Activated T-cell treated with anti-CD3 and anti-CD28 coated beads, Interleukin-2, amount 50 U/mL, for 72 hours (primary cell): ENCODE measurements at regions not wholly inside any gene's neighbourhood (a gene's known extent, or its start where the extent isn't known, plus 50 kb on each side); places are given as distances from the start of the nearest gene placed in this dataset.

Source experiments
- ATAC-seq, 2 donors: fragments of 150-1000 bp; cut with Tn5 transposase; replicated peaks in 1 of 2; 2 replicates each; pipeline ENCODE4 v1.10.0; 2021; ENCODE audit warnings: moderate library complexity in 2 of 2, mild to moderate bottlenecking in 1 of 2
- DNase-seq, 2 donors: peaks; one replicate each; pipeline ENCODE4 v3.0.0; 2021 to 2022; ENCODE audit warnings: mixed read lengths in 1 of 2
- H3K27ac Mint-ChIP-seq: one replicate; pipeline ENCODE4 v1.8.0; 2022; ENCODE audit warnings: mild to moderate bottlenecking, moderate library complexity, mixed read lengths
- H3K27me3 Mint-ChIP-seq: one replicate; pipeline ENCODE4 v1.8.0; 2022; ENCODE audit warnings: low read depth, mixed read lengths
- H3K36me3 Mint-ChIP-seq, 2 donors: one replicate each; pipeline ENCODE4 v1.8.0; 2022; ENCODE audit warnings: mixed read lengths in 2 of 2, mild to moderate bottlenecking in 1 of 2; ENCODE audit not compliant: insufficient read depth in 2 of 2
- H3K4me1 Mint-ChIP-seq: one replicate; pipeline ENCODE4 v1.8.0; 2022; ENCODE audit warnings: low read depth, mixed read lengths
- H3K4me3 Mint-ChIP-seq, 2 donors: one replicate each; pipeline ENCODE4 v1.8.0; 2022; ENCODE audit warnings: mild to moderate bottlenecking in 2 of 2, mixed read lengths in 2 of 2, moderate library complexity in 2 of 2
- H3K9me3 Mint-ChIP-seq, 2 donors: one replicate each; pipeline ENCODE4 v1.8.0; 2022; ENCODE audit warnings: mixed read lengths in 2 of 2

DNA sequence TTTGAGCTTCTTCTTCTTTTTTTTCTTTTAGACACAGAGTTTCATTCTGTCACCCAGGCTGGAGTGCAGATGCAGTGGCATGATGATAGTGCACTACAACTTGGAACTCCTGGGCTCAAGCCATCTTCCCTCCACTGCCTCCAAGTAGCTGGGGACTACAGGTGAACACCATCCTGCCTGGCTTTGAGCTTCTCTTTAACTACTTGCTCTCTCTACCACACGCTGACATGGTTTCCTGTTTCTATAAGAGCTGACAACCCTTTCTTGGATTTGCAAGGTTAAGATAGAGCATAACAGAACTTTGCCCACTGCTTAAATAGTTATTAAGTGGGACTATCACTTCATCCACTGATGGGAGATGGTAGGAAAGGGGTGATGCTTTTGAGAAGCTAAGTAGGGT, 82.4 kb upstream of the SLC38A2 start:
- DNase-seq (no peak), ATAC-seq (no peak)
- peak overlapping the region; percentile 23 to 65 for H3K4me3 Mint-ChIP-seq
- H3K36me3 Mint-ChIP-seq, result no peaks in the 10 kb centered on the region
- H3K4me1 Mint-ChIP-seq, result peaks cover 75% of the 10 kb centered on the region
- peaks cover 0 to 1% of the 10 kb centered on the region in 2 donors for H3K9me3 Mint-ChIP-seq
- H3K27me3 Mint-ChIP-seq, result no peaks in the 10 kb centered on the region
- peak overlapping the region; percentile 64 for H3K27ac Mint-ChIP-seq

DNA sequence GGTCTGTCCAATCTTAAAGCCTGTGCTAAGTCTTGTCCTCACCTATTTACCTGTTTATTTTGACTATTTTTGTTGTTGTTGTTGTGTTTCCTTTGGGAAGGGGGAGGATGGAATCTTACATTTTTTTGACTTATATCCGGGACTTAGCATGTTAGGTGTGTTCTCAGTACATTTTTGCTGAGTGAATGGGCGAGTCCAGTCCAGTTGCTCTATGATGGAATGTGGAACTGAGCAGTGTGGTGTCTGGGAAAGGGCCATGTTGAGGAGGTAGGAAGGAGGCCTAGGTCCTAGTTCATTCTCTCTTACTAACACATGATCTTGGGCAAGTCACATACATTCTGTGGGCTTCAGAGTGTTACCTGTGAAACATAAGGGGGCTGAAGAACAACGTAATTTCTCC, 80.9 kb upstream of the SLC38A2 start:
- Mint-ChIP-seq H3K4me3 (no peak overlapping the region), H3K9me3 (peaks cover 0 to 1% of the 10 kb centered on the region in 2 donors), H3K36me3 (no peaks in the 10 kb centered on the region), H3K27me3 (no peaks in the 10 kb centered on the region), H3K27ac (no peak overlapping the region), H3K4me1 (peaks cover 69% of the 10 kb centered on the region)
- DNase-seq, result no peak
- ATAC-seq, result no peak

DNA sequence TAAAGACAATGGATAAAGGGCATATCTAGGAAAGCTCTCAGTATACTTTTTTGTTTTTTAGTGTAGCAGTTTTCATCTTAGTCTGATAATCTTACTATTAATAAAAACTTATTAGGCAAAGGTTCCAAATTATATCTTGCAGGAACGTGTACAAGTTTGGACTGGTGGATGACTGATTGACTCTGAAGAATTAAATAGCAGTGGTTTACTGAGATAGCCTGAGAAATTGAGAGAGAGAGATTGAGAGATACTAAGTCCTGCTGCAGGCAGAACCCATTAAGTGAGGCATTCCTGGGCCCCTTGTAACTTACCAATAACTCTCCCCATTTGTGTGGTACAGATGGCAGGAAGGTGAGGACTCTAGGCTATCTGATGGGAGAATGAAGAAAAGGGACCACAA, 80.2 kb upstream of the SLC38A2 start:
- peaks cover 0 to 1% of the 10 kb centered on the region in 2 donors for H3K9me3 Mint-ChIP-seq
- no peaks in the 10 kb centered on the region for H3K36me3 Mint-ChIP-seq
- no peak for DNase-seq
- peak overlapping the region; percentile 6 for H3K27ac Mint-ChIP-seq
- no peaks in the 10 kb centered on the region for H3K27me3 Mint-ChIP-seq
- peaks cover 63% of the 10 kb centered on the region for H3K4me1 Mint-ChIP-seq
- no peak for ATAC-seq
- H3K4me3 Mint-ChIP-seq, result no peak overlapping the region

DNA sequence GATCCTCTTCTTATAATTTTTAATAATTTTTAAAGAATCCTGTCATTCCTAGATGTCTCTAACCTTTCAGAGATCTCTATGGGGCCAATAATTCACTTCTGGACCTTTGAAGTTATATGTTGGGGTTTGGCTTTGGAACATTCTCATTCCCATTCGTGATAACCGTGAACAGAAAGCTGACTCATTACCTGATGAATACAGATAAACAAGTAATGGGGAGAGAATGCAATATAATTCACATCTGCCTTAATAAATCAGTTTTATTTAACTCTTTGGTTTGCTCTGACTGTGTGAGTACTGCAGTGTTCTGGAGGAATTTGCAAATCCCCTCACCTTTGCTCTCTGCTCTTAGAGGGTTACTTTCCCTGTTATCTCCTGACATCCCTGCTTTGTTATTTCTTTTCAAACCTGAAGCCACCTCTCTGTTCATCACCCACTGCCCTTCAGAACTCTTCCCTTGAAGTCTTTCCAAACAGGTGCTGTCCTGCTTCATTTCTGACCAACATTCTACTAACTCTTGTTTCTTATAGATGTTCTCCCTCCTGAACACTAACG, 79.6 kb upstream of the SLC38A2 start:
- Mint-ChIP-seq H3K4me1 (peaks cover 59% of the 10 kb centered on the region), H3K27me3 (no peaks in the 10 kb centered on the region), H3K9me3 (peaks cover 0 to 1% of the 10 kb centered on the region in 2 donors), H3K4me3 (peak overlapping the region; percentile 1 to 8), H3K27ac (peak overlapping the region; percentile 52), H3K36me3 (no peaks in the 10 kb centered on the region)
- DNase-seq (no peak), ATAC-seq (no peak)

DNA sequence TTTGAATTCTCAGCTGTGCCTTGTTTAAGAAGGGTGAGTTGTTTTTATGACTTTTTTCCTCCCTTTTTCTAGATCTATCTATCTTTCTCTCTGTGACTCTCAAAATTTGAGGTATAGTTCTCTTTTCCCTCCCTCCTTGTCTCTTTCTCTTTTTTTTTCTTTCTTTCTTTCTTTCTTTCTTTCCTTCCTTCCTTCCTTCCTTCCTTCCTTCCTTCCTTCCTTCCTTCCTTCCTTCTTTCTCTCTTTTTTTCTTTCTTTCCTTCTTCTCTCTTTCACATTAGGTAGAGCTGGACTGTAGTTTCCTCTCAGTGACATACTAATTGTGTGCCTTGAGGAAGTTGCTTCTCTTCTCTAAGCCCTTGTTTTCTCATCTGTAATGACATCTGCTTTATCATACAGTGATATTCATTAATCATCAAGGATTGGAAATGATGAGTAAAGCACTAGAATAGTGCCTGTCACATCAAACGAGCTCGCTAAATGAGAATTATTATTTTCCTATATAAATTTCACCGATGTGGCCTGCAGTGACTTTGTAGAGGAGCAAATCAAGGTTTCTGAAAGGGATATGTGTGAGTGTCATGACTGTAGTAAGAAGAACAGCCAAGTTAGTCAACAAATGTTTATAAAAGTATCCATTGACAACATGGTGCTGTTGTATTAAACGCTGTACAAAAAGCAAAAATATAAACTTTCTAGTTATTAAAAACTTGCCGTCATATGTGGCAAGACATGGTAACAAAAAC, 78.9 kb upstream of the SLC38A2 start:
- Mint-ChIP-seq H3K36me3 (no peaks in the 10 kb centered on the region), H3K27ac (peak overlapping the region; percentile 83), H3K9me3 (peaks cover 0 to 1% of the 10 kb centered on the region in 2 donors), H3K4me1 (peaks cover 52% of the 10 kb centered on the region), H3K27me3 (no peaks in the 10 kb centered on the region), H3K4me3 (peak overlapping the region; percentile 36 to 60)
- DNase-seq (no peak), ATAC-seq (peak; percentile 67 to 71)

DNA sequence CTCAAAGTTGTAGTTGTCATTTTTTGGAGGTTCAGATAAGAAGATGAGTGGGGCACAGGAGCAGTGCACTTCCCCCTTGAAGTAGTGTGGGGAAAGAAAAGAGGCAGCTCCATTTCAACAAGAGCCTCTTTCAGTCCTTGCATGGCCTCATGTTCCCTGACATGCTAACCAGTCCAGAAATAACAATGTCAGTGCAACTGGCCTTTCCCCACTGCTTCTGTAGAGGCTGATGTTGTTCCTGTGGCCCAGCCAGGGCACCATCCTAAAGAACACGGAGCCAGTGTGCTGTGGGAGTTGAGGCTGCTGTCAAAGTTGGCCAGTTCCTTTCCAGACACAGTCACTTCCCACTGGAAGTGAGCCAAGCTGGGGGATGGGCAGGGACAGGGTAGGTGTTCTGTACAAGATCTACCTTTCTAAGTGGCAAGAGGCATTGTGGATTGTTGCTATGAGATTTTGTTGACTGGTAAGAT, 77.7 kb upstream of the SLC38A2 start:
- ATAC-seq (no peak), DNase-seq (no peak)
- Mint-ChIP-seq H3K4me3 (no peak overlapping the region), H3K9me3 (peaks cover 0 to 1% of the 10 kb centered on the region in 2 donors), H3K4me1 (peaks cover 50% of the 10 kb centered on the region), H3K36me3 (no peaks in the 10 kb centered on the region), H3K27me3 (no peaks in the 10 kb centered on the region), H3K27ac (no peak overlapping the region)

DNA sequence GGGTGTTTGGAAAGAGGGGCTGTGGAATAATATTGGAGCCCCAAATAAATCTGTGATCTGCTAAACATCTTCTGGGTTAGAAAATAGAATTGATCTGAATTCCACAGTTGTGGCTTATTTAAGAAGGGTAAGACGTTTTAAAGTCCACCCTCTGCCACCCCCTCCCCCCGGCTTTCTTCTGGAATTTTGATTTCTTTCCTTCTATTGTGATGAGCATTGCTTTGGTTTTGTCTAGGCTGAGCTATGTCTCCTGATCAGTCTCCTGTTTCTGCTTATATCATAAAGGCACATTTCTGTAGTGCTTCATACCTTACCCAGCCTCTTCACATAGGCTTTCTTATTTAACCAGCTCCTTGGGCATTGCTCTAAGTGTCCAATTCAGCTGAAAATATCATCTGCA, 77.3 kb upstream of the SLC38A2 start:
- DNase-seq (no peak), ATAC-seq (no peak)
- no peak overlapping the region for H3K27ac Mint-ChIP-seq
- H3K4me1 Mint-ChIP-seq, result peaks cover 50% of the 10 kb centered on the region
- peaks cover 0 to 1% of the 10 kb centered on the region in 2 donors for H3K9me3 Mint-ChIP-seq
- no peaks in the 10 kb centered on the region for H3K36me3 Mint-ChIP-seq
- H3K4me3 Mint-ChIP-seq, result no peak overlapping the region
- no peaks in the 10 kb centered on the region for H3K27me3 Mint-ChIP-seq

DNA sequence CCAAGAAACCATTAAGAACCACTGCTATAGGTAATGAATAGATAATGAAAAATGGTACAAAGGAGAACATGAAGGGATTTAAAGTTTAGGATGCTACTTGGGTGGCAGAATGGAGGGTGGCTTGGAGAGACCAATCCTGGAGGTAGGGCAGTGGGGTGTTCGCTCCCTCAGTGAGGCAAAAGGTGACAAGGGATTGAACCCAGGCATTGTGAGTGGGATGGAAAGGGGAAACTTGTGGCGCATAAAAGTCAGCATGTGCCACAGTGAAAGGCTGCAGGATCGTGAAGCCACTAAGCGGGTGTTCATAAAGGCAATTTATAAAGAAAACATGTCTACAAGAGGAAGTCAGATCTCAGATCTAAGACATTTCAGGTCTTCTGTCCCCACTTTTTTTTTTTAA, 76.7 kb upstream of the SLC38A2 start:
- Mint-ChIP-seq H3K9me3 (peaks cover 0 to 1% of the 10 kb centered on the region in 2 donors), H3K4me1 (peaks cover 45% of the 10 kb centered on the region), H3K4me3 (no peak overlapping the region), H3K27me3 (no peaks in the 10 kb centered on the region), H3K27ac (no peak overlapping the region), H3K36me3 (no peaks in the 10 kb centered on the region)
- DNase-seq (no peak), ATAC-seq (no peak)

DNA sequence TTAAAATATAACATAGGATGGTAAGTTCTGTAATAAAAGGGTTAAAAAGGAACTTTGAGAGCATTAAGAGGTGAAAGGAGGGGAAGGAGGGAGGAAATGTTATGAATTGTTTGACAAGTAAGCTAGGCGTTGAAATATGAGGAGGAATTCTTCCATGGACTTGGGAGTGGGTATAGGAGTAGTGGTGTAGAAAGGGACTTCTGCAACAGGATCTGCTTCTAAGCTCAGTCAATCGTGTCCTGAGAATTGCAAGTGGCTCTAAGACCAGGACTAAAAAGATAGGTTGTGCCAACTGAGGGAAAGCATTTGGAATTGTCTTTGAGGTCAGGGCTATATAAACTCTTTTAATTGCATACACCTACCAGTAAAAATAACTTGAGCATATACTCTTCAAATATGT, 74.1 kb upstream of the SLC38A2 start:
- Mint-ChIP-seq H3K36me3 (no peaks in the 10 kb centered on the region), H3K9me3 (peaks cover 0 to 1% of the 10 kb centered on the region in 2 donors), H3K27ac (no peak overlapping the region), H3K4me1 (peaks cover 49% of the 10 kb centered on the region), H3K4me3 (no peak overlapping the region), H3K27me3 (no peaks in the 10 kb centered on the region)
- ATAC-seq (no peak), DNase-seq (no peak)

DNA sequence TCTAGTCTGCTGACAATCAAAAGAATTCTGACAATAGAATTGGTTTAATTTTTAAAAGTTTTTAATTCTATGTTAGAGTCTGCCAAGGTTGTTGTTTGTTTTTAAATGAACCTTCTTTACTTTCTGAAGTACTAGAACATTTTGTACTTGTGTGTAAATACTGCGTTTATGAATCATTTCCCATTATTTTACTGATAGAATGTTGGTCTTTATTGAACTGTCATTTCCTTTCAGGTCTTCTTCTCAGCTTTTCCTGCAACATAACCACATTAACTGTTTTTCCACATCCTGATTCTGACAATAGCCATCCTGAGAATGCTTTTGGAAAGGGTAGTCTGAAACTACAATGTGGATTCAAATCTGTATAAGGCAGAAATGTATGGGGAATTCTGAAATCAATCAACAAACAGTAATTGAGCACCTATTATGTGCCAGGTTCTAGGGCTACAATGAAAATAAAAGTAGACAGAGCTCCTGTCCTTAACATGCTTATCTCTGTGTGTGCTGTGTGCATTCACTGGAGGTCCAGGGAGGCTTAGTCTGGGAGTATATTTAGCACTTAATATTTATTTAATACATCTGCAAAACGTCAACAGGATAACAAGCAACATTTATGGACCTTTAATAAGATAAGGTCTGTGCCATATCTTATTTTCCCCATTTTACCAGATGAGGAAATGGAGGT, 73.1 kb upstream of the SLC38A2 start:
- H3K4me1 Mint-ChIP-seq, result peaks cover 40% of the 10 kb centered on the region
- no peaks in the 10 kb centered on the region for H3K36me3 Mint-ChIP-seq
- no peak overlapping the region for H3K4me3 Mint-ChIP-seq
- no peaks in the 10 kb centered on the region for H3K9me3 Mint-ChIP-seq
- H3K27ac Mint-ChIP-seq, result no peak overlapping the region
- DNase-seq (no peak), ATAC-seq (no peak)
- no peaks in the 10 kb centered on the region for H3K27me3 Mint-ChIP-seq

DNA sequence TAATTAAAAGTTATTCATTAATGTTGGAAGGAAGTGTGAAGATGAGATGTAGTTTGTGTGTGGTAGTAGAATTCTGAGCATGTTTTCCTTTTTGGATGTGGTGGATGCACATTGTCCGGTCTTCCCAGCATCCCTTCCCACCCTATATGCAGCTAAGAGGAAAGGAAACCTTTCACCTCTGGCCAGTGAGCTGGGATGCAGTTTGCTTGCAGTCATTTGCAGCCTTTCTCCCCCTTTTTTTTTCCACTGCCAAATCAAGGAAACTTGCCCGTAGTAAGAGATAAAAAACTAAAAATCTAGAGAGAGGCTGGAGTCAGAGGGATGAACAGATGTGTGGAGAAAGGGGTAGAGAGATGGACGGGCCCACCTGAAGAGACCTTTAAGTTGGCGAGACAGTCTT, 72.5 kb upstream of the SLC38A2 start:
- Mint-ChIP-seq H3K4me3 (no peak overlapping the region), H3K27ac (no peak overlapping the region), H3K36me3 (no peaks in the 10 kb centered on the region), H3K27me3 (no peaks in the 10 kb centered on the region), H3K4me1 (peaks cover 34% of the 10 kb centered on the region), H3K9me3 (no peaks in the 10 kb centered on the region)
- DNase-seq (no peak), ATAC-seq (no peak)

DNA sequence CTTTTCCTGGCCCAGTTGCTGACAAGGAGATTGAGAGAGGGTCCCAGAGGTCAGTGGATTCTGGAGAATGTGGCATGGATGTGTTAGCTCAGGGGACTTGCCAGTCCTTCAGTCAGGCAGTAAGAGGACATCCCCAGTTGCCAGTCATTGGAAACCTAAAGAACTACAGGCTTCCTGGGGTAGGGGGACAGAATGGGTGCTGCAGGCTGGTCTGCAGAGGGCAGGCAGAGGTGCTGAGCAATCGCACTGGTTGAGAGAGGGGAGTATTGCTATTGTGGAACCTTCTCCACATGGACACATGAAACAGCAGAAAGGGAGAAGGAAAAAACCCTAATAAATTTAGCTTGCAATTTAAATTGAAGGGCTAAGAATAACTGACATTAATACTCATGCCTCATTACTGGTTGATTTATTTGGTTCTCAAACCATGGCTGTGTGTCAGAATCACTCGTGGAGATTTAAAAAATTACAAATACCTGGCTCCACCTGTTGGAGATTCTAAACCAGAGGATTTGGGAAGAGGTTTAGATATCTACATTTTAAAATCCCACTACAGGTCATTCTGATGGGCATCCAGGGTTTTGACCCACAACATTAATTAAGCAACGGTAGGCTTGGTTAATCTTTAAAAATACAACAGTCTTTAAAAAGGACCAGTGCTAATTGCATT, 71.2 kb upstream of the SLC38A2 start:
- H3K4me3 Mint-ChIP-seq, result no peak overlapping the region
- H3K27me3 Mint-ChIP-seq, result no peaks in the 10 kb centered on the region
- DNase-seq, result no peak
- H3K4me1 Mint-ChIP-seq, result peaks cover 23% of the 10 kb centered on the region
- H3K27ac Mint-ChIP-seq, result no peak overlapping the region
- ATAC-seq, result no peak
- no peaks in the 10 kb centered on the region for H3K9me3 Mint-ChIP-seq
- H3K36me3 Mint-ChIP-seq, result no peaks in the 10 kb centered on the region

DNA sequence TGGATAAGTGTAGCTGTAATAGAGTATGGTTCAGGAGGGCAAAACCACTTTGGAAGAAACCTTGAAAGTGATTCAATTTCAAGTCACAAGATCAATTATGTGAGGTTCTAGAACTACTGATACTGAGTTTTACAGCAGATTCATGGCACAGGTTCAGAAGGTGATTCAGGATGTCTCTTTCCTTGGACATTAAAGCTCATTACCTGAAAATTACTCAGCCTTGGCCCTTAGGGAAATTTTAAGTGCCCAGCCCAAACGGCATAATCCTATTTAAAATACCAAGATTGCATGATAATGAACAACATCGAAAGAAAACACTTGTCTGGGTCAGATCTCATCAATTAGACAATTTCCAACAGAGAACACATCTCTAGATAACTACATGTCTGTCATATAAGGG, 70.2 kb upstream of the SLC38A2 start:
- DNase-seq (no peak), ATAC-seq (no peak)
- H3K27me3 Mint-ChIP-seq, result no peaks in the 10 kb centered on the region
- H3K9me3 Mint-ChIP-seq, result no peaks in the 10 kb centered on the region
- no peak overlapping the region for H3K4me3 Mint-ChIP-seq
- H3K36me3 Mint-ChIP-seq, result no peaks in the 10 kb centered on the region
- H3K4me1 Mint-ChIP-seq, result peaks cover 23% of the 10 kb centered on the region
- H3K27ac Mint-ChIP-seq, result no peak overlapping the region
